OCI-LY3 (cell line): ENCODE measurements at regions not wholly inside any gene's neighbourhood (a gene's known extent, or its start where the extent isn't known, plus 50 kb on each side); places are given as distances from the start of the nearest gene placed in this dataset.
"Not testable (repeated sequence)": the region's sequence is repeated elsewhere in the genome, so short reads cannot be mapped to it uniquely, and the experiment has no call there.

Experiments
- H2AFZ ChIP-seq: fragments of 200-600, 300-600 bp; shearing (Covaris generic); 2 replicates; pipeline ENCODE4 v1.6.0; 2014; ENCODE audit warnings: antibody characterized with exemption, low read depth, low read length
- H3K27ac ChIP-seq: fragments of 200-600, 300-600 bp; sonication (generic); 2 replicates; pipeline ENCODE4 v1.5.1; 2014; ENCODE audit warnings: mild to moderate bottlenecking, low read length, moderate library complexity, mixed read lengths
- H3K27me3 ChIP-seq: fragments of 200-600, 300-600 bp; sonication (generic); 2 replicates; pipeline ENCODE4 v1.6.1; 2014; ENCODE audit warnings: low read depth, low read length, mixed read lengths
- H3K36me3 ChIP-seq: fragments of 200-600, 300-600 bp; sonication (generic); replicated peaks from 2 replicates; pipeline ENCODE3; 2014; ENCODE audit warnings: low read depth, low read length, mixed read lengths
- H3K4me1 ChIP-seq: fragments of 300-600, 200-600 bp; sonication (generic); 2 replicates; pipeline ENCODE4 v1.6.1; 2014; ENCODE audit warnings: low read length, mixed read lengths
- H3K4me2 ChIP-seq: fragments of 200-600, 300-600 bp; sonication (generic); 2 replicates; pipeline ENCODE4 v1.6.1; 2014; ENCODE audit warnings: low read length, mixed read lengths
- H3K4me3 ChIP-seq: fragments of 300-600, 200-600 bp; sonication (generic); 2 replicates; pipeline ENCODE4 v1.5.1; 2014; ENCODE audit warnings: antibody characterized with exemption, mild to moderate bottlenecking, low read length, moderate library complexity
- H3K79me2 ChIP-seq: fragments of 300-600, 200-600 bp; shearing (Covaris generic); 2 replicates; pipeline ENCODE4 v1.6.1; 2014; ENCODE audit warnings: mild to moderate bottlenecking, low read length, mixed read lengths
- H3K9ac ChIP-seq: fragments of 300-600, 200-600 bp; shearing (Covaris generic); 2 replicates; pipeline ENCODE4 v1.6.0; 2014; ENCODE audit warnings: mild to moderate bottlenecking, low read length, moderate library complexity
- H3K9me3 ChIP-seq: fragments of 200-600, 300-600 bp; shearing (Covaris generic); 2 replicates; pipeline ENCODE4 v1.6.1; 2014; ENCODE audit warnings: low read length, mixed read lengths; ENCODE audit not compliant: insufficient read depth
- H4K20me1 ChIP-seq: fragments of 200-600, 300-600 bp; sonication (generic); 2 replicates; pipeline ENCODE4 v1.6.1; 2016; ENCODE audit warnings: low read length, mixed read lengths; ENCODE audit not compliant: insufficient read depth
- CTCF ChIP-seq: fragments of 200-600, 300-600 bp; sonication (generic); IDR thresholded peaks from 2 replicates; pipeline ENCODE4 v1.5.1; 2014; ENCODE audit warnings: antibody characterized with exemption, low read length, low read depth
- EZH2phosphoT487 ChIP-seq: fragments of 200-600 bp; shearing (Covaris generic); IDR thresholded peaks from 2 replicates; pipeline ENCODE4 v1.6.1; 2018; ENCODE audit warnings: antibody characterized with exemption, mixed run types, low read depth

DNA sequence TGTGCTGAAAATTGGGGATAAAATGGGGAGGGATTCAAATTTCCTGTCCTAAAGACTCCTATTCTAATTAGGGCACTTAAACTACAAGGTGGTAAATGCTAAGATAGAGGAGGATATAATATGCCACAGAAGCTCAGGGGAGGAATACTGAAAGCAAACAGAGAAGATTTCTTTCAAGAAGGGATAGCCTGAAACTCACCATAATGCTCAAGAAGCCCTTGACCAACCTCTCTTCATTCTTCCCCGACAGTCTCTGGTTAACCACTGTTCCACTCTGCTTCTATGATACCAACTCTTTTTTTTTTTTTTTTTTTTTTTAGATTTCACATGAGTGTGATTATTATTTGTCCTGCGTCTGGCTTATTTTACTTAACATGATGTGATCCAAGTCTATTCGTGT, 398.2 kb upstream of the FRG2C start:
- Histone ChIP-seq H3K27ac (no peak overlapping the region), H3K4me3 (no peak overlapping the region)

DNA sequence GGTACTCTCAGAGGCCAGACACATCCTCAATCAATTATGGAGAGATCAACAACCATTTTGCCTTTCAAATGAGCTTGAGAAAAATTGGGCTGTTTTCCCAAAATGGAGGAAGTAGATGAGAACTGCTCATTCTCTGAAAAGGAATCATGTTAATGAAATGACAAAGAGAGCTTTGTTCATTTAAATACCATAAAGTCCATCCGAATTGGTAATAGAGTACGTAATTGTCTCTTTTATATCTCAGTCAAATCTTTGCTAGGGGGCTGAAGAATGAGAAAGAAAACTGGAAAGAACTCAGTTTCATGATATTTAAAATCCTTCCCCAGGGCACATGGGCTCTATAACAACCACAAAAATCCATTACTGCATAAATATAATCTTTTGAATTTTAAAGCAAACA, 395.6 kb upstream of the FRG2C start:
- H3K4me2 ChIP-seq, H4K20me1 ChIP-seq, H3K4me3 ChIP-seq, H3K9me3 ChIP-seq, H3K36me3 ChIP-seq, H3K79me2 ChIP-seq, H3K4me1 ChIP-seq, H3K27ac ChIP-seq, H3K9ac ChIP-seq, H2AFZ ChIP-seq, H3K27me3 ChIP-seq: not testable (repeated sequence)

More for the DNA sequence above, 398.2 kb upstream of the FRG2C start:
- Histone ChIP-seq H3K36me3 (no peaks in the 10 kb centered on the region), H3K27me3 (no peaks in the 10 kb centered on the region), H3K9me3 (no peaks in the 10 kb centered on the region), H3K9ac (no peak overlapping the region), H4K20me1 (no peaks in the 10 kb centered on the region), H2AFZ (no peak overlapping the region), H3K4me2 (no peak overlapping the region), H3K79me2 (no peaks in the 10 kb centered on the region), H3K4me1 (no peaks in the 10 kb centered on the region)
- TF ChIP-seq CTCF (no peak), EZH2phosphoT487 (no peak)

DNA sequence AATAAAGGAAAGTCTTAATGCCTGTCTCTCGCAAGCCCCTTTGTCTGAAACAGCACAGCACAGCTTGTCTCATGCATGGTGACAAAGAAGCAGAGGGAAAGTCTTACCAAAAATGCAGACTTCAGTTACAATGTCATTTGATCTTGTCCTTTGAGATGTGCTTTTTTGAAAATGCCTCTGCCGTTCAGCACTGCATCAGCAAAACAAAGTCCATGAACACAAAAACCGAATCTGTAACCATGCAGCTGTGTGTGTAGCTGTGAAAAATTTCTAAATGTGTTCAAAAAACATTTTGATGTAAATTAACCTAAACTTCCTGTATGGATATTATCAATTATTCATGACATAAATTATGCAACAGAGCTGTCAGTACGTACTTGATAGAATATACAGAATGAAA, 391.9 kb upstream of the FRG2C start:
- not testable (repeated sequence) for H3K9me3 ChIP-seq

DNA sequence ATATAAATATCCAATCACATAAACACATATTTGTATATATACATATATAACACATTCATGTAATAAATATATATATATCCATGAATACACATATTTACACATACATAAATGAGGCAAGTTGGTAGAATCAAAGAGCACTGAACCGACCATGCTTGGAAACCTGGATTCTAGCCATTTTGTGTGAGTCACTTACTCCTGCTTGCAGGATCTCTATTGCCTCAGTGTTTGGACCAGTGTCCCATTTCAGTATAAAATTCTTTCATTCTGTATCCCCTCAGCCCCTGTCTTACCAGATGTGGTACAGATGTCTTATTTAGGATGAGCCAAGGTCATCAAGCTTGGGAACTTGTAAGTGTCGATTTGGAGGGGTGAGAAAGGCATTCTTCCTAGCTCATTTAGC, 391.4 kb upstream of the FRG2C start:
- no peak overlapping the region for H3K9ac ChIP-seq
- no peak for TF ChIP-seq CTCF
- TF ChIP-seq EZH2phosphoT487: no peak
- no peak overlapping the region for H3K27ac ChIP-seq
- no peaks in the 10 kb centered on the region for H3K27me3 ChIP-seq
- no peaks in the 10 kb centered on the region for H3K36me3 ChIP-seq
- no peak overlapping the region for H3K4me3 ChIP-seq
- no peak overlapping the region for H2AFZ ChIP-seq
- H3K4me1 ChIP-seq: no peaks in the 10 kb centered on the region
- H3K4me2 ChIP-seq: no peak overlapping the region
- no peaks in the 10 kb centered on the region for H3K79me2 ChIP-seq
- no peaks in the 10 kb centered on the region for H4K20me1 ChIP-seq
- no peaks in the 10 kb centered on the region for H3K9me3 ChIP-seq

More for the DNA sequence above, 391.9 kb upstream of the FRG2C start:
- not testable (repeated sequence) for H3K27ac ChIP-seq, H3K79me2 ChIP-seq, H4K20me1 ChIP-seq, H3K9ac ChIP-seq, H3K36me3 ChIP-seq, H3K4me3 ChIP-seq, H3K4me2 ChIP-seq, H3K27me3 ChIP-seq, H2AFZ ChIP-seq, H3K4me1 ChIP-seq

DNA sequence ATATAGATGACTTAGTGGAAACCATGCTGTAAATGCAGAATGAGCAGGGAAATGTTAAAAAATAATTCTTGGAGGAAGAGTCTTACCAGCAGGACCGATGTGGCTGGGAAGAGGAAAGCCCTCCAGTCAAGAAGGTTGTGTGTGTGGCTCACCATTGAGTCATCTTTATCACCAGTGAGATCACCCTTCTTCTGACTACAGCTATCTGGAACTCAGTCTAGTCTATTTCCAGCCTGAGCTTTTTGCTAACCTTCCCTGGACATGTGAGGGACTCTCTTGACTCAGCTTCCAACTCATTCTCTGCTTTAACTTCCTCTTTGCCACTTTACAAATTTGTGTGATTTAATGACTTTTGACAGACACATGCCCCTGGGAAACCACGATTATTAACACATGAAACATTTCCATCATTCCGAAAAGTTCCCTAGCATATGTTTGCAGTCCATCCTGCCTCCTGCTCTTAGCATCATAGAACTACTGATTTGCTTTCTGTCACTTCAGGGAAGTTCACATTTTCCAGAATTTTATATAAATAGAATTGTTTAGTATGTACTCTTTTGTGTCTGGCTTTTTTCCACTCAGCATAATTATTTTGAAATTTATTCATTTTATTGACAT, 378.5 kb upstream of the FRG2C start:
- not testable (repeated sequence) for H3K27me3 ChIP-seq, H3K36me3 ChIP-seq

GRCh38 chr3:75288972-75289574, 375.1 kb upstream of the FRG2C start:
- not testable (repeated sequence) for H3K4me2 ChIP-seq, H3K4me1 ChIP-seq, H3K79me2 ChIP-seq, H3K36me3 ChIP-seq, H2AFZ ChIP-seq, H3K9ac ChIP-seq, H3K9me3 ChIP-seq, H3K4me3 ChIP-seq, H3K27ac ChIP-seq, H3K27me3 ChIP-seq, H4K20me1 ChIP-seq

More for the DNA sequence above, 378.5 kb upstream of the FRG2C start:
- H3K27ac ChIP-seq, H3K4me3 ChIP-seq, H3K4me1 ChIP-seq, H3K79me2 ChIP-seq, H3K9me3 ChIP-seq, H3K4me2 ChIP-seq, H4K20me1 ChIP-seq, H2AFZ ChIP-seq, H3K9ac ChIP-seq: not testable (repeated sequence)
